DOHH2 (cell line): ENCODE measurements at regions not wholly inside any gene's neighbourhood (a gene's known extent, or its start where the extent isn't known, plus 50 kb on each side); places are given as distances from the start of the nearest gene placed in this dataset.

Experiments
- EZH2phosphoT487 ChIP-seq: fragments of 200-600 bp; sonication (generic); IDR thresholded peaks from 2 replicates; pipeline ENCODE4 v1.6.1; 2017; ENCODE audit warnings: borderline replicate concordance, mild to moderate bottlenecking, antibody characterized with exemption, low read length, moderate library complexity, mixed read lengths
- TF ChIP-seq, protein P1 (sequence below): fragments of 200-600 bp; sonication (generic); IDR thresholded peaks from one replicate; pipeline ENCODE4 v1.5.1; 2014; ENCODE audit warnings: antibody characterized with exemption, mild to moderate bottlenecking, low read depth, low read length; ENCODE audit not compliant: poor library complexity, severe bottlenecking

DNA sequence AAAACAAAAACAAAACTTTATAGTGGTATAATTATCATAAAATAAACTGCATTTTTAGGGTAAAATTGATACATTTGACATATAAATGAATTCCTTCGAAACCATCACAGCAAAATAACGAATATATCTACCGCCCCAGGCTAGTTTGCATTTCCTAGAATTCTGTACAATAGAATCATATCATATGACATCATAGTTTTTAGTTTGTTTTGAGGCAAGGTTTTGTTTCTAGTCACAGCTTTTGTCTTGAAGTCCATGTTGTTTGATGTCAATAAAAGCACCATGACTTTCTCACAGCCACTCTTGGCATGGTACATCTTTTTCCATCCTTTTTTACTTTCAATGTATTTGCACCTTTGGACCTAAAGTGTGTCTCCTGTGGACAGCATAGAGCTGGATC is 102.9 kb downstream of the FOXL3 start:
- TF ChIP-seq, protein P1, sequence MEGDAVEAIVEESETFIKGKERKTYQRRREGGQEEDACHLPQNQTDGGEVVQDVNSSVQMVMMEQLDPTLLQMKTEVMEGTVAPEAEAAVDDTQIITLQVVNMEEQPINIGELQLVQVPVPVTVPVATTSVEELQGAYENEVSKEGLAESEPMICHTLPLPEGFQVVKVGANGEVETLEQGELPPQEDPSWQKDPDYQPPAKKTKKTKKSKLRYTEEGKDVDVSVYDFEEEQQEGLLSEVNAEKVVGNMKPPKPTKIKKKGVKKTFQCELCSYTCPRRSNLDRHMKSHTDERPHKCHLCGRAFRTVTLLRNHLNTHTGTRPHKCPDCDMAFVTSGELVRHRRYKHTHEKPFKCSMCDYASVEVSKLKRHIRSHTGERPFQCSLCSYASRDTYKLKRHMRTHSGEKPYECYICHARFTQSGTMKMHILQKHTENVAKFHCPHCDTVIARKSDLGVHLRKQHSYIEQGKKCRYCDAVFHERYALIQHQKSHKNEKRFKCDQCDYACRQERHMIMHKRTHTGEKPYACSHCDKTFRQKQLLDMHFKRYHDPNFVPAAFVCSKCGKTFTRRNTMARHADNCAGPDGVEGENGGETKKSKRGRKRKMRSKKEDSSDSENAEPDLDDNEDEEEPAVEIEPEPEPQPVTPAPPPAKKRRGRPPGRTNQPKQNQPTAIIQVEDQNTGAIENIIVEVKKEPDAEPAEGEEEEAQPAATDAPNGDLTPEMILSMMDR, result no peak
- no peak for TF ChIP-seq EZH2phosphoT487
